ENCODE measurements at regions not wholly inside any gene's neighbourhood (a gene's known extent, or its start where the extent isn't known, plus 50 kb on each side); places are given as distances from the start of the nearest gene placed in this dataset.

DNA sequence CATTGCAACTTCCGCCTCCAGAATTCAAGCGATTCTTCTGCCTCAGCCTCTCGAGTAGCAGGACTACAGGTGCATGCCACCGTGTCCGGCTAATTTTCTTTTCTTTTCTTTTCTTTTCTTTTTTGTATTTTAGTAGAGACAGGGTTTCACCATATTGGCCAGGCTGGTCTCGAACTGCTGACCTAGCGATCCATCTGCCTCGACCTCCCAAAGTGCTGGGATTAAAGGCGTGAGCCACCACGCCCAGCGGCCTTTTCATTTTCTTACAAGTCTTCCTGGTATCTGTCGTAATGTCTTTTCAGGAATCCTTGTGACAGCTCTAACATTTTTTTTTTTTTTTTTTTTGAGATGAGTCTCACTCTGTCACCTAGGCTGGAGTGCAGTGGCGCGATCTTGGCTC lies 66.4 kb upstream of the EDAR start:
- Histone ChIP-seq H3K36me3 (no peaks in the 10 kb centered on the region), H3K4me1 (no peaks in the 10 kb centered on the region), H3K27me3 (no peaks in the 10 kb centered on the region), H3K4me3 (no peak overlapping the region), H3K9me3 (no peaks in the 10 kb centered on the region), H3K27ac (no peak overlapping the region)
- intact Hi-C loops (cut with DNase I): no loop called here
- TF ChIP-seq, protein P1, sequence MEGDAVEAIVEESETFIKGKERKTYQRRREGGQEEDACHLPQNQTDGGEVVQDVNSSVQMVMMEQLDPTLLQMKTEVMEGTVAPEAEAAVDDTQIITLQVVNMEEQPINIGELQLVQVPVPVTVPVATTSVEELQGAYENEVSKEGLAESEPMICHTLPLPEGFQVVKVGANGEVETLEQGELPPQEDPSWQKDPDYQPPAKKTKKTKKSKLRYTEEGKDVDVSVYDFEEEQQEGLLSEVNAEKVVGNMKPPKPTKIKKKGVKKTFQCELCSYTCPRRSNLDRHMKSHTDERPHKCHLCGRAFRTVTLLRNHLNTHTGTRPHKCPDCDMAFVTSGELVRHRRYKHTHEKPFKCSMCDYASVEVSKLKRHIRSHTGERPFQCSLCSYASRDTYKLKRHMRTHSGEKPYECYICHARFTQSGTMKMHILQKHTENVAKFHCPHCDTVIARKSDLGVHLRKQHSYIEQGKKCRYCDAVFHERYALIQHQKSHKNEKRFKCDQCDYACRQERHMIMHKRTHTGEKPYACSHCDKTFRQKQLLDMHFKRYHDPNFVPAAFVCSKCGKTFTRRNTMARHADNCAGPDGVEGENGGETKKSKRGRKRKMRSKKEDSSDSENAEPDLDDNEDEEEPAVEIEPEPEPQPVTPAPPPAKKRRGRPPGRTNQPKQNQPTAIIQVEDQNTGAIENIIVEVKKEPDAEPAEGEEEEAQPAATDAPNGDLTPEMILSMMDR (IDR thresholded peaks at IDR 0.05): no peak
- no peak for TF ChIP-seq POLR2A (IDR thresholded peaks at IDR 0.05)
- WGBS (ENCODE audit: insufficient coverage, low coverage, low lambda C conversion rate, missing lambda C conversion rate): 84% methylated on average over 12 of the region's 14 CpGs
- no peak for ATAC-seq
- DNase-seq: no peak

DNA sequence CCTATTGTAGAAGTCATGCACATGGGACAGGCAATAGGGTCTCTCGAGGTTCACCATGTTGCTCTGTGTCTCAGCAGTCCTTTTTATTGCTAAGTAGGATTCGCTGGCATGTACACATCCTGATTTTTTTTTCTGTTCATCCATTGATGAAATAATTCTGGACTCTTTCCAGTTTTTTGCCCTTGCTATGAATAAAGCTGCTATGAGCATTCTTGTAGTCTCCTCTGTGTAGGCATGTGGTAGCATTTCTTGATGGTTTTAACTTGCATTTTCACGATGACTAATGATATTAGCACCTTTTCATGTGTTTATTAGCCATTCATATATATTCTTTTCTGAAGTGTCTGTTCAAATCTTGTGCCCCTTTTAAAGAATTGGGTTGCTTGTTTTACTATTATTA lies 65.8 kb upstream of the EDAR start:
- H3K9me3 ChIP-seq: no peaks in the 10 kb centered on the region
- no peaks in the 10 kb centered on the region for H3K27me3 ChIP-seq
- H3K4me3 ChIP-seq: no peak overlapping the region
- ATAC-seq (no peak), DNase-seq (no peak)
- WGBS (ENCODE audit: insufficient coverage, low coverage, low lambda C conversion rate, missing lambda C conversion rate): 72% methylated on average over 3 of the region's 3 CpGs
- no peak for TF ChIP-seq POLR2A (IDR thresholded peaks at IDR 0.05)
- TF ChIP-seq, protein P1 (IDR thresholded peaks at IDR 0.05): no peak
- no peaks in the 10 kb centered on the region for H3K4me1 ChIP-seq
- intact Hi-C loops (cut with DNase I): no loop called here
- H3K27ac ChIP-seq: no peak overlapping the region
- no peaks in the 10 kb centered on the region for H3K36me3 ChIP-seq

DNA sequence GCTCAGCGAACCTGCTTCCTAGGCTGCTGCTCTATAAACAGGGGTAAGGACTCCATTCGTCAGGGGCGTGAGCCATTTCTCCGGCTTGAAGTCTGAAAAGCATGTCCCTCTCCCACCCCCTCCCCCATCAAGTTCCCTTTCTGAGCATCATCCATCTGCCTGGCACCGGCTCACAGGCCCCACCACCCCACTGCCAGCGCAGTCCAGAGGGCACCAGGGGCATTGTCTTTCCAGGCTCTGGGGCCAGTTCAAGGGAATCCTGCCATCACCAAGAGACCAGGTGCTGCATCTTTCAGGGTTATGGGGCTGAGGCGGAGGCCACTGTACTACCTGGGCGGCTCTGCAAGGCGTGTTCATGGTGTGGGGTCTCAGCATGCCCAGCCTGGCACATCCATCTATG lies 64.7 kb upstream of the EDAR start:
- H3K4me3 ChIP-seq: no peak overlapping the region
- no peaks in the 10 kb centered on the region for H3K4me1 ChIP-seq
- WGBS (ENCODE audit: insufficient coverage, low coverage, low lambda C conversion rate, missing lambda C conversion rate): 60% methylated on average over 1 of the region's 9 CpGs
- TF ChIP-seq POLR2A (IDR thresholded peaks at IDR 0.05): no peak
- no peaks in the 10 kb centered on the region for H3K36me3 ChIP-seq
- ATAC-seq: peak in 1 of 4 donors; percentile 37
- H3K27me3 ChIP-seq: no peaks in the 10 kb centered on the region
- intact Hi-C loops (cut with DNase I): no loop called here
- DNase-seq: peak in 1 of 3 donors; percentile 23
- H3K27ac ChIP-seq: no peak overlapping the region
- H3K9me3 ChIP-seq: no peaks in the 10 kb centered on the region

DNA sequence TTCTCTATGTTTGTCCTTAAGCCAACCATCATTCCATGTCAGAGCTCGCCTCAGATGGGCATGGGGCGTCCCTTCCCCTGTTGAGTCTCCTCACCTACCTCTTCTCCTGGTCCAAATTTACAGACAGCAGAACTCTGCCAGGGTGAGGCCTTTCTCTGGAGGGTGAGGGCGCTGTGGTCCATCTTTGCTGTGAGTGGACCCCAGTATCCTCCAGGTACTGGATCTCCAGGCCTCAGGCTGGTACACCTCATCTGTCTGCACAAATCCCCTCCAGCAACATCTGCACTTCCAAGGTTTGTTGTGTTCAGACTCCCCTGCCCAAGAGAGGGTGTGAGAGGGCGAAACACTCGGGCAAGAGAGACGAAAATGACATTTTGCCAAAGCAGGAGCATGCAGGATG lies 63.9 kb upstream of the EDAR start:
- peak in 1 of 3 donors; percentile 30 for DNase-seq
- H3K27ac ChIP-seq: no peak overlapping the region
- WGBS (ENCODE audit: insufficient coverage, low coverage, low lambda C conversion rate, missing lambda C conversion rate): 89% methylated on average over 3 of the region's 6 CpGs
- H3K36me3 ChIP-seq: no peaks in the 10 kb centered on the region
- no peaks in the 10 kb centered on the region for H3K27me3 ChIP-seq
- no peaks in the 10 kb centered on the region for H3K9me3 ChIP-seq
- no peak for ATAC-seq
- no peak overlapping the region for H3K4me3 ChIP-seq
- no peak for TF ChIP-seq POLR2A (IDR thresholded peaks at IDR 0.05)
- TF ChIP-seq, protein P1 (IDR thresholded peaks at IDR 0.05): no peak
- H3K4me1 ChIP-seq: no peaks in the 10 kb centered on the region
- intact Hi-C loops (cut with DNase I): no loop called here

DNA sequence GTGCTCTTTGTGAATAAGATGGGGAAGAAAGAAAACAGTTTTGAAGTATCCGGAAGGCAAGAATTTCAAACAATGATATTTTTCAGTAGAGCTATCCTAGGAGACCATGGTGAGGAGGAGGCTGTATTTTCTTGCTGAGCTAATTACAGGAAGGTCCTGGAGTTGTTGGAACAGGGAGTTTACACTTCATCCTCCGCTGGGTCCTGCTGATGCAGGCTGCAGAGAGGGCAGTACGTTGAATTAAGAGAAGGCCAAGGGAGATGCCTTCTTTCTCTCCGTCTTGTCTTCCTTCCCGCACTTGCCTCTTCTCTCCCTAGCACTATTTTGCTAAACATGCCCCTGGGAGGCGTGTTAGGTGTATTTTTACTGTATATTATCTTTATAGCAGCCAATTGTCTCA lies 60.0 kb upstream of the EDAR start:
- H3K4me3 ChIP-seq: no peak overlapping the region
- H3K27ac ChIP-seq: no peak overlapping the region
- H3K4me1 ChIP-seq: no peaks in the 10 kb centered on the region
- peak in 1 of 3 donors; percentile 13 for DNase-seq
- H3K36me3 ChIP-seq: no peaks in the 10 kb centered on the region
- H3K27me3 ChIP-seq: no peaks in the 10 kb centered on the region
- no peaks in the 10 kb centered on the region for H3K9me3 ChIP-seq
- intact Hi-C loops (cut with DNase I): no loop called here
- ATAC-seq: no peak
- TF ChIP-seq, protein P1 (IDR thresholded peaks at IDR 0.05): no peak
- TF ChIP-seq POLR2A (IDR thresholded peaks at IDR 0.05): no peak
- 88% methylated on average over 6 of the region's 6 CpGs for WGBS (ENCODE audit: insufficient coverage, low coverage, low lambda C conversion rate, missing lambda C conversion rate)
